ENCODE measurements at regions not wholly inside any gene's neighbourhood (a gene's known extent, or its start where the extent isn't known, plus 50 kb on each side); places are given as distances from the start of the nearest gene placed in this dataset.

GRCh38 chr4:111064342-111064993 is 441.6 kb upstream of the PITX2 start:
- no peak overlapping the region for H3K9ac ChIP-seq (ENCODE audit: low read length)
- H2AFZ ChIP-seq (ENCODE audit: insufficient read depth, low read depth, low read length, poor library complexity, severe bottlenecking): no peak overlapping the region
- CTCF ChIA-PET: no interaction called here
- H3K4me1 Mint-ChIP-seq: no peaks in the 10 kb centered on the region
- no peaks in the 10 kb centered on the region for H3K9me3 ChIP-seq (ENCODE audit: control extremely low read depth in 1 of 3, control insufficient read depth in 2 of 3, insufficient read depth in 1 of 3, low read length in 2 of 3)
- TF ChIP-seq CTCF (IDR thresholded peaks at IDR 0.05) (no peak), EZH2 (IDR thresholded peaks at IDR 0.05; ENCODE audit: borderline replicate concordance, insufficient read depth, low read depth, low read length, poor library complexity, severe bottlenecking) (no peak)
- no peak overlapping the region for H3K4me2 ChIP-seq (replicated peaks; ENCODE audit: low read depth, low read length, poor library complexity, severe bottlenecking)
- no peak for DNase-seq
- POLR2A ChIA-PET: no interaction called here
- no peaks in the 10 kb centered on the region for H3K36me3 ChIP-seq (replicated peaks in 1 of 2; ENCODE audit: control extremely low read depth in 1 of 2, control insufficient read depth in 1 of 2, extremely low read depth in 1 of 2, insufficient read depth in 2 of 2, low read length in 1 of 2)
- H3K79me2 ChIP-seq (ENCODE audit: control insufficient read depth, insufficient read depth, low read length): no peaks in the 10 kb centered on the region
- no peak overlapping the region for H3K4me3 Mint-ChIP-seq
- intact Hi-C loops (cut with micrococcal nuclease): no loop called here
- H3K27me3 Mint-ChIP-seq: no peaks in the 10 kb centered on the region
- no peak overlapping the region for H3K4me3 ChIP-seq (ENCODE audit: control extremely low read depth in 1 of 5, extremely low read depth in 1 of 5, insufficient read depth in 1 of 5, low read depth in 2 of 5, low read length in 4 of 5)
- no peaks in the 10 kb centered on the region for H4K20me1 ChIP-seq (ENCODE audit: control insufficient read depth, insufficient read depth, low read length, poor library complexity, severe bottlenecking)
- WGBS (ENCODE audit: insufficient coverage): no CpG with 5 or more reads among the region's 4 CpGs
- peaks cover 2% of the 10 kb centered on the region for H3K9me3 Mint-ChIP-seq (ENCODE audit: insufficient read depth)
- no peak for ATAC-seq (ENCODE audit: low read depth)
- H3K27me3 ChIP-seq (replicated peaks in 1 of 4; ENCODE audit: control extremely low read depth in 1 of 4, control insufficient read depth in 3 of 4, insufficient read depth in 4 of 4, low read length in 3 of 4): no peaks in the 10 kb centered on the region
- no peaks in the 10 kb centered on the region for H3K4me1 ChIP-seq (ENCODE audit: control insufficient read depth in 2 of 2, insufficient read depth in 2 of 2, low read length in 2 of 2)
- H3K27ac ChIP-seq (ENCODE audit: low read length in 2 of 2): no peak overlapping the region
- H3K27ac Mint-ChIP-seq: no peak overlapping the region

GRCh38 chr4:111066001-111066400 is 443.1 kb upstream of the PITX2 start:
- Histone ChIP-seq H3K9me3 (ENCODE audit: control extremely low read depth in 1 of 3, control insufficient read depth in 2 of 3, insufficient read depth in 1 of 3, low read length in 2 of 3) (peaks cover 0 to 3% (median 0%) of the 10 kb centered on the region in 3 donors), H3K4me1 (ENCODE audit: control insufficient read depth in 2 of 2, insufficient read depth in 2 of 2, low read length in 2 of 2) (no peaks in the 10 kb centered on the region), H3K36me3 (replicated peaks in 1 of 2; ENCODE audit: control extremely low read depth in 1 of 2, control insufficient read depth in 1 of 2, extremely low read depth in 1 of 2, insufficient read depth in 2 of 2, low read length in 1 of 2) (no peaks in the 10 kb centered on the region), H3K9ac (ENCODE audit: low read length) (no peak overlapping the region), H3K27me3 (replicated peaks in 1 of 4; ENCODE audit: control extremely low read depth in 1 of 4, control insufficient read depth in 3 of 4, insufficient read depth in 4 of 4, low read length in 3 of 4) (no peaks in the 10 kb centered on the region), H3K27ac (ENCODE audit: low read length in 2 of 2) (no peak overlapping the region), H3K4me2 (replicated peaks; ENCODE audit: low read depth, low read length, poor library complexity, severe bottlenecking) (no peak overlapping the region), H3K4me3 (ENCODE audit: control extremely low read depth in 1 of 5, extremely low read depth in 1 of 5, insufficient read depth in 1 of 5, low read depth in 2 of 5, low read length in 4 of 5) (no peak overlapping the region), H3K79me2 (ENCODE audit: control insufficient read depth, insufficient read depth, low read length) (no peaks in the 10 kb centered on the region), H4K20me1 (ENCODE audit: control insufficient read depth, insufficient read depth, low read length, poor library complexity, severe bottlenecking) (no peaks in the 10 kb centered on the region), H2AFZ (ENCODE audit: insufficient read depth, low read depth, low read length, poor library complexity, severe bottlenecking) (no peak overlapping the region)
- Mint-ChIP-seq H3K27me3 (no peaks in the 10 kb centered on the region), H3K4me1 (no peaks in the 10 kb centered on the region), H3K4me3 (no peak overlapping the region), H3K9me3 (ENCODE audit: insufficient read depth) (peaks cover 2% of the 10 kb centered on the region), H3K27ac (no peak overlapping the region)
- WGBS (ENCODE audit: insufficient coverage): 80% methylated on average over 1 of the region's 2 CpGs
- ChIA-PET CTCF (no interaction called here), POLR2A (no interaction called here)
- DNase-seq: no peak
- ATAC-seq (ENCODE audit: low read depth): no peak
- intact Hi-C loops (cut with micrococcal nuclease): no loop called here
- TF ChIP-seq CTCF (IDR thresholded peaks at IDR 0.05) (no peak), EZH2 (IDR thresholded peaks at IDR 0.05; ENCODE audit: borderline replicate concordance, insufficient read depth, low read depth, low read length, poor library complexity, severe bottlenecking) (no peak)

Data from B cell (primary cell).